ENCODE measurements at regions not wholly inside any gene's neighbourhood (a gene's known extent, or its start where the extent isn't known, plus 50 kb on each side); places are given as distances from the start of the nearest gene placed in this dataset.
A peak's percentile ranks its signal among the peaks of the same experiment; 100 is the strongest.

GRCh38 chr7:86947929-86948328, 111.5 kb downstream of the ELAPOR2 start:
- DNase-seq (ENCODE audit: low read depth), result no peak

GRCh38 chr7:86943447-86943846, 116.0 kb downstream of the ELAPOR2 start:
- no peak for DNase-seq (ENCODE audit: low read depth)

DNA sequence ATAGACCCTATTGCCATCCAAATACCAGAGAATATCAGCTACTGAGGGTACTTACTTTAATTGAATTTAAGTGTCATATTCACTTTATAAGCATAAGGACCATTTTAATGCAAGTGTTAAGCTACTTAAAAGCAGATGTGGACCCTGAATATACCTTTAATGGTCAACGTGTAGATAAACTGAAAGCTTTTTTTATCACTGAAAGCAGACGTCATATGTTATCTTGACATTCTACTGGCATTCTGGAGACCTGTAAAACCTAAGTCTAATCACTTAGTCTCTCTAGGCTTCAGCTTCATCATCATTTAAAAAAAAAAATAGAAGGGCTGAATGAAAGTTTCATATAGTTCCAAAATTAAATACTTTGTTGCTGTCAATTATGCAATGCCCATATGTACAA, 116.5 kb downstream of the ELAPOR2 start:
- DNase-seq (ENCODE audit: low read depth), result no peak

DNA sequence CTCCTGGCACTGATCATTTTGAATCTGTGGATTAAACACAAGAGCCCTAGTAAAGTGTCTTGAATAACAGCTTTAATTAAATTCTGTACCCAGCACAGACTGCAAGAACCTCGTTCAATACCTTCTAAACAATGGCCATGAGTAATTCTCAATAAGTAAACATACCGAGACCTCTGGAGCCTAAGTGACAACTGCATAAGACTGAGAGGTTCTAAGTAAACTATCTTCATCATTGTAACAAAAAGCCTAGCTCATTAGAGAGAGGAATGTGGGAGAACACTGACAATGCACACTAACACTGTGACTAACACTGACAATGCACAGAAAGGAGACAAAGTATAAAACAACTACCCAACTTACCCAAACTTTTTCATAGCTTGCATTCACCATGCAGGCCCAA, 117.4 kb downstream of the ELAPOR2 start:
- no peak for DNase-seq (ENCODE audit: low read depth)

DNA sequence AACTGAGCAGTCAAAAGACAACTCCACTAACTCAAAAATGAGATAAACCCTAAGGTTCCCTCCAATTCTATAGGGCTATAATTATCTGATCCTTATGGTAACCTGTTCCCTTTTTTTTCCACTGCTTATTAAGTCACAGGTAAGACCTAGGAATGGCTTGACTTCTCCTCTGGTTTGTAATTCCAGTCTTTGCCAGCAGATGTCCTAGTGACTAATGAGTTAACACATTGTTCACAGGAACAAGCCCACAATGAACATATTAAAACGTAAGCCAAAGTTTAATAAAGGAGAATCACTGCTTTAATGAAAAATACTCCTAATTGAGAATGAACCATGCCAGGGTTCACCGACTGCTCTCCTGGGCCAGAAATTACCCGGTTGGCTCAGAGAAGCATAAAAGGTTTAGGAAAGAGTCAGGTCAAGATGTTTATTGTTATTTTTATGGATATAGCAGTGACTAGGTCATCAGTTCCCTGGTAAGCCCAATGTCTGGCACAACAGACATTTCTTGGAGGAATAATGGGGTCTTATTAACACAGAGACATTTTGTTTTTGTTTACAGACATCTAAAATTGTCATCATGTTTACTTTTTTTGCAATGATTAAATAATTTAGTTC, 120.1 kb downstream of the ELAPOR2 start:
- DNase-seq (ENCODE audit: low read depth), result peak; percentile 15

GRCh38 chr7:86937363-86937878, 122.0 kb downstream of the ELAPOR2 start:
- no peak for DNase-seq (ENCODE audit: low read depth)

- no peak for DNase-seq (ENCODE audit: low read depth)
These were observed 126.1 kb downstream of the ELAPOR2 start for GRCh38 chr7:86933295-86933845.

GRCh38 chr7:86932038-86932512, 127.4 kb downstream of the ELAPOR2 start:
- no peak for DNase-seq (ENCODE audit: low read depth)

- no peak for DNase-seq (ENCODE audit: low read depth)
These were observed 128.0 kb downstream of the ELAPOR2 start for GRCh38 chr7:86931439-86931838.

- DNase-seq (ENCODE audit: low read depth), result no peak
These were observed 128.7 kb downstream of the ELAPOR2 start for GRCh38 chr7:86930554-86931307.

- no peak for DNase-seq (ENCODE audit: low read depth)
These were observed 130.0 kb downstream of the ELAPOR2 start for GRCh38 chr7:86929293-86930109.

- DNase-seq (ENCODE audit: low read depth), result no peak
These were observed 131.1 kb downstream of the ELAPOR2 start for GRCh38 chr7:86928308-86928707.

GRCh38 chr7:86926732-86927131, 132.7 kb downstream of the ELAPOR2 start:
- DNase-seq (ENCODE audit: low read depth), result peak; percentile 3

GRCh38 chr7:86925221-86925620, 134.2 kb downstream of the ELAPOR2 start:
- no peak for DNase-seq (ENCODE audit: low read depth)

DNA sequence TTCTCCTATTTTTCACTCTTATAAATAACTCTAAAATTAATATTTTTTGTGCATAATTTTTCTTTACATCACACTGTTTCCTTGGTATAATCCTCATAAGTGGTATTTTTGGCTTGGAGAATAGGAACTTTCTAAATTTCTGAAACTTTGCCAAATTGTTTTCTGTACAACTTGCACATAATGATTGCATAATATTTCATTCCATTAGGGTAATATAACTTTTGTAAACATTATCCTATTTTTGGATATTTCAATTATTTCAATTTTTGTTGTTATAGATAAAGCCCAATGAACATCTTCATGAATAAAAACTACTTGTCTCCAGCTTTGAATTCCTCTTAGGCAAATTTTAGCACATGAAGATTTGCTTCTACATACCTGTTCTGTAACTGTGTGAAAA, 135.9 kb downstream of the ELAPOR2 start:
- DNase-seq (ENCODE audit: low read depth), result no peak

DNA sequence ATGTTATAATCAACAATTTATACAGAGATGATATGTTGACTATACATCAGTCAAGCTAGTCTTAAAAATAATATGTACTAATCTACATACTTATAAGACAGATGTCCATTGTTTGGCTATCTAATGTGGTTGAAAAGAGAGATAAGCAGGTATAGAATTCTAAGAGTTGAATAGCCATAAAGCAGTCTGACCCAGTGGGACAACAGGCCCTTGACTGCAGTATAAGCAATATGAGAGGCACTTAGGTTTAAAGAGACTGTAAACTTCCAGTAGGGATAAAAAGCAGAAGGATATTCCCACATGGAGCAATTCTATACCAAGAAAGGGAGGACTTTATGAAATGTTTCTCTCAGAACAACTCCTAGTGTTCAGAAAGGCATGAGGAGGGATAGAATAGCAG, 139.3 kb downstream of the ELAPOR2 start:
- DNase-seq (ENCODE audit: low read depth), result no peak

DNA sequence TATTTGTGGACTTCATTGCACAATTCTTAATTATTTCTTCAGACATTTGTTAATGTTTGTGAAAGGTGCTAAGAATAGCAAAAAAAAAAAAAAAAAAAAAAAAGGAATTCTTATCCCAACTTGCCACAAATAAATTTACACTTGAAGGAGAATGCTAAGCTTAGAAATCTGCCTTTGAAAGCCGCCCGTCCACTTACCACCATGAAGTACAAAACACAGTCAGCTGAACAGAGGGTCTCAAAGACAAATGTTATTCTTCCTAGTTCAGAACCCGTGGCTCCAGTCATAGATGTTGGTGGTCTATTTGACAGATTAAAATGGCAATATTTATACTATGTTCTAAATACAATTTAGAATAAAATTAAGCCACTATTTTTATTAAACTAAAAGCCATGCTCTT, 141.2 kb downstream of the ELAPOR2 start:
- DNase-seq (ENCODE audit: low read depth), result no peak

GRCh38 chr7:86916277-86916825, 143.1 kb downstream of the ELAPOR2 start:
- DNase-seq (ENCODE audit: low read depth), result no peak

- no peak for DNase-seq (ENCODE audit: low read depth)
These were observed 144.9 kb downstream of the ELAPOR2 start for GRCh38 chr7:86914551-86914950.

Measured in activated gamma-delta T cell treated with anti-CD3 and anti-CD28 coated beads, Interleukin-2, amount 50 U/mL, for 16 hours (primary cell).